ENCODE measurements at regions not wholly inside any gene's neighbourhood (a gene's known extent, or its start where the extent isn't known, plus 50 kb on each side); places are given as distances from the start of the nearest gene placed in this dataset.
A peak's percentile ranks its signal among the peaks of the same experiment; 100 is the strongest.

DNA sequence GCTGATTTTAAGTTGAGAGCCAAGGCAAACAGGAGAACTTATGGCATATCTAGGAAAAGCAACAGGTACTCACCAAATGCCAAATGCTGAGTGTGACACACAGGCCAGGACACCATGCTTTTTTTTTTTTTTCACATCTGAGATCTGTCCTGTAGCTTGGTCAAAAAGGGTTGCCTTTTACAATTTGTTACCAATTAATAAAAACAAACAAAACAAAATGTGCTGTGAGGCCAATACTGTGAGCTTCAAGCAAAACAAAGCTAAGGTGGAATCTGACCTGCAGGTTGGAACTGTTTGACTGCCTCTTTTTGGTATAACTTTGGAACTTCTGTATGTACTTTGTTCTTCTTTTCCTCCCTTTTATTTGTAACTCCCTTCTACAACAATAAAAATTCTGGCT lies 548.5 kb upstream of the IGFBP7 start:
- DNase-seq: no peak

DNA sequence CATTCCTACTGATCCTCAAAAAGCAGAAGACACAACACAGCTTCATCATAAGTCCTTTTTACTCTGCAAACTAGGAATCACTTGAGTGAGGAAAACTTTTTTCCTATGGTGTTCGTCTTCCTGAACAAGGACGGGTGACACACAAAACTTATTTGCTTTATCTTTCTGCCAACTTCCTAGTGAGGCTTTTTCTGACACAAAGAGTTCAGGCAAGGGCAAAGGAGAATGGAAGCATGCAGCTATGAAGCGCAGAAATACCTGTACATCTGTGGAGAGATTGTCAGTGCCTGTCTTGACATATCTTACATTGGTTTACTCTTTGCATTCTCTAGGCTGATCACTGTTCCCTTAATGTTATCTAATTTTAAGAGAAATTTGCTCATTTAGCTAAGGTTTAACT lies 548.0 kb upstream of the IGFBP7 start:
- no peak for DNase-seq

DNA sequence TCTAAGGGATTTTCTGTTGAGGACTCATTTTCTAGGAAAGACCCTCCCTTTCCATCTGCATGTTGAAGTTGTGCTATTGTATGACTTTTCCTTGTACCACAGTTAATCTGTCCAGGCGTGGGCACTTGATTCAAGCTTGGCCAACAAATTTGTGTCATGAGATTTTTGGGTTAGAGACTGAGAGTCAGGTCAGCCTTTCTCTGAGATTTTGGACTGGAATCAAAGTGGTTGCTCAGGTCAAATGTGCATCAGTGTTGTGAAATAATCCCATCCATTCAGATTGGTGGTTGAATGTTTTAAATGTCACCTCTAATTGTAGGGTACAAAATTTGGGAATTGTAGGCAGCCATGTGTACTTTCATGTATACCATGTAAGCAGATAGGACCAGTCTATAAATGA lies 545.2 kb upstream of the IGFBP7 start:
- DNase-seq: no peak

DNA sequence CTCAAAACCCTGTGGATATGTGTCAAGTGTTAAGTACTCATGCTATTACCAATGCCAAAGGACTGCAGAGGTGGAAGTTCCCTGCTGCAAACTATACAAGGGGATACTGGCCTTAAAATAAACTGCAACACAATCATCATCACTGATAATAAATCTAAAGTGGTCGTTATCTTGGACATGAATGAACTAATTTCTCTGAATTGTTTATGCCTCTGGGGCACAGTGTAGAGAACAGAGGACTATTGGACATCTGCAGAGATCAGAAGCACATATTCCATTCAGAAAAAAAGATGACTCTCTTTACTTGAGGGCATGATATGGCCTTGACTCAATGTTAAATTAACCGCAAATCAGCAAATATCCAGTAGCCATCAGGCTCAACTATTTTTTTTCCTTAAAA lies 542.6 kb upstream of the IGFBP7 start:
- DNase-seq: no peak

GRCh38 chr4:57640391-57641100 lies 530.4 kb upstream of the IGFBP7 start:
- no peak for DNase-seq

GRCh38 chr4:57639561-57640382 lies 529.6 kb upstream of the IGFBP7 start:
- no peak for DNase-seq

GRCh38 chr4:57635910-57636309 lies 525.7 kb upstream of the IGFBP7 start:
- DNase-seq: no peak

DNA sequence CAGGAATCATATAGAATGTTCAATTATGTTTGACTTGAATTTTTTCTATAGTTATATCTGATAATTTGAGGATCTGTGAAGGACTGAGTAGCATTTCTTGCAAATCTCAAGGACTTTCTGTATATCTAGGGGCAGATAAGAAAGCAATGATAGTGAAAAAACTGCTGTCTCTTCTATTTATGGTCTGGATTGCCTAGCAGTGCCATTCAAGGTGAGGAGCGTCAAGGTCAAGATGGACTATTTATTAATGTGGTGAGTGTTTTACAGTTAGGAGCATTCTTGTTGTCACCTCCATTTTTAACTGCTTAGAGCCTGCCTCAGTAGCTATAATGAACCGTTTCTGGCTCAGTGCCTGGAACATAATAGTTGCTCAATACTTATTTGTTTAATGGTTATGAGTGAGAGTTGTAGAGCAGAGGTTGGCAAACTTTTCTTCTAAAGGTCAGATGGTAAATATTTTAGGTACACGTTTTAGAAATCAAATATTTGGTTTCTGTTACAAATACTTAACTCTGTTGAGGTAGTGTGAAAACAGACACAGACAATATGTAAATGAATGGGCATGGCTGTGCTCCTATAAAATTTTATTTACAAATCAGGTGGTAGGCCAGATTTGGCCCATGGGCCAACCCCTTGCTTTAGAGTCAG lies 523.2 kb upstream of the IGFBP7 start:
- DNase-seq: no peak

DNA sequence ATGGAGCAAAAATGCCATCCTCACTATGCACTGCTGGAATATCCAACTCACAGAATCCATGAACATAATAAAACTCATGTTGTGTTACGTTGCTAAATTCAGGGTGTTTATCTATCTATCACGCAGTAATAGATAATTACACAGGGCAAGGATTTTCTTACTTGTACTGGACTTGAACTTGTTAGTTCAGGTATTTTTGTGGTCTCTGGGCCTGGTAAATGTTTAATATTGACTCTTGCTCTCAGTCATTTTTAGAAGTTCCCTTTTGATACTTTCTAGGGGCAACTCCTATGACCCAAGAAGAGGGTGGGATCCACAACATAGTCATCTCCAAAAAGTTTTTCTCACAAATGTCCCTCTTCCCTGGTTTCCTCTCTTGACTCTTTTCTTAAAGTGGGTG lies 522.4 kb upstream of the IGFBP7 start:
- no peak for DNase-seq

DNA sequence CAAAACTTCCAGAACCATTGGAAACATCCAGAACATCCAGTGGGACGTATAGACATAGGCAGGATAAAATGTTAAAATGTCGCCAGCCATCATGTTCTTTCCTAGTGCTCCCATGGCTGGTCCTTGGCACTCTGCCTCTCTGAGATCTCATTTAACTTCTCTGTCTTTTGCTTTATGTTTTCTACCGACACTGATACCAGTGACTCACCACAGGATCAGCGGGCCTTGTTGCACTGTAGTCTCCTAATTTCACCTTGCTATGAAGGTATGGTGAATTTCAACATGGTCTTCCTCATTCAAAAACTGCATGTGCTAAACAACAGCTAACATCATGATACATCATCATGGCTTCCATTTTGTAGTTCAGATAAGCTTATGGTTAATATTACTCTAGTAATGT lies 521.0 kb upstream of the IGFBP7 start:
- DNase-seq: no peak

- no peak for DNase-seq
Observed at GRCh38 chr4:57628004-57628403, 517.8 kb upstream of the IGFBP7 start.

DNA sequence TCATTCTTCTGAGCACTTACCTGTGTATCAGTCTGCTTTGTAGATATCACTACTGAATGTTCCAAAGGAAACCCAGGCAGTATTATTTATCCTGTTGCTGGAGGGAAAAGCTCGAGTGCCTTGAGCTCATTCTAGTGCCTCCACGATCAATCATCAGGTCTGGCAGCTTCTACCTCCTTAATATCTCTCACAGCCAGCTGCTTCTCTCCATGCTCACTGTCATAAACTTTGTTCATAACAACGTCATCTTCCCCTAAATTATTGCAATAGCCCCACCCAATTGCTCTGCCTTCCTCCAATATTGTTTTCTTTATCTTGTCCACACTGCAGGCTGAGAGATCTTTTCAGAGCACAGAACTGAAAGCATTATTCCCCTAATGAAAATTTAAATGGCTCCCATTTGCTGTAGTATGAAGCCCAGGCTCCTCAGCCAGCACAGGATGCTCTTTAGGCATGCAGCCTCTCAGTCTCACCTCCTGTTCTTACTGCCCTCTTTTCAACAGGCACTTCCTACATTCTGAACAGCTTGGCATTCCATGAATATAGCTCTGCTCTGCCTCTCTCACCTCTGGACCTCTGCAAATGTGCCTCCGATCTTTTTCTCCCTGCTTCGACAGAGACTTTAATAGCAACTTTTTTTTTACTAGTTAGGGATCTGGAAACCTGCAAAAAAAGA lies 504.2 kb upstream of the IGFBP7 start:
- DNase-seq: no peak

GRCh38 chr4:57612279-57612678 lies 502.1 kb upstream of the IGFBP7 start:
- no peak for DNase-seq

DNA sequence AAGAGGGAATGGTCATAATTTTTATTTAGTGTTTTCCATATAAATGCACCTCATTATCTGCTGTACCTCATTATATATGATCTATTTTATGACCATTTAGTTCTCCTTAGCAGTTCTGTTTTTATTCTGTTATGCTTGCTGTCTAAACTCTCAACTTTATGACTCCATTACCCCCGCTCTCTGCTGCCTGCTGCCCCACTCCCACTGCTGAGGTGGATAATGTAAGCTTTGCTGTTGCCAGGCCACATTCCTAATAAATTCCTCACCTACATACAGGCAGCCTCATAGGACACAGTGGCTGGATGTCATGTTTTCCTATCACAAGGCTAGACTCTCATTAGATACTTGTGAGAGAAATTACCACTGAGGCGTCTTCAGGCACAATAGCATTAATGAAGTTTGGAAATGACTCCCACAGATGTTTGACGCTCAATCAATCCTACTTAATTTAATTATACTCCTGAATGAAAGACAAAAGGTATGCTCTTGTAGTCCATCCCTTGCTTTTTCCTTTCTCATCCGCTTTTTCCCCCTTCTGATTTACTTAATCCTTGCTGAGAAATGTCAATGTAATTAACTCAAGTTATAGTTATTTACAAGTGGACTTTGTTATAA lies 497.5 kb upstream of the IGFBP7 start:
- DNase-seq: no peak

DNA sequence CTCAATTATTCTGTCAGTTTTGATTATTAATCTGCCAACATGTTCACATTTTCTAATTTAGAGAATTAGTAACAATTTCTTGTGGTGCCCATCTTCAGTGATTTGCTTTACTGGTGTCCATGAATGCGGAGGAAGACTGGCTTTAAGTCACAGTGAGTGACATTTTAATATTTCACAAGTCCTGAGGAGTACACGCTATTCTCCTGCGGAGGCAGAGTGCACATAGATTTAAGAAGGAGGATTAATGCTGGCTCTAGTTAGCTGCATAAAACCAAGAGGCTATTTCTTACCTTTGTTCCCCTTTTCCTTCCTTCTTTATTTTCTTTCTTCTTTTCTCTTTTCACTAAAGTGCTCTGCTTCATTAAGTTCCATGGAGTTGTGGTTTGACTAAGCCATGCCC lies 495.2 kb upstream of the IGFBP7 start:
- no peak for DNase-seq

GRCh38 chr4:57602141-57602540 lies 492.0 kb upstream of the IGFBP7 start:
- no peak for DNase-seq

DNA sequence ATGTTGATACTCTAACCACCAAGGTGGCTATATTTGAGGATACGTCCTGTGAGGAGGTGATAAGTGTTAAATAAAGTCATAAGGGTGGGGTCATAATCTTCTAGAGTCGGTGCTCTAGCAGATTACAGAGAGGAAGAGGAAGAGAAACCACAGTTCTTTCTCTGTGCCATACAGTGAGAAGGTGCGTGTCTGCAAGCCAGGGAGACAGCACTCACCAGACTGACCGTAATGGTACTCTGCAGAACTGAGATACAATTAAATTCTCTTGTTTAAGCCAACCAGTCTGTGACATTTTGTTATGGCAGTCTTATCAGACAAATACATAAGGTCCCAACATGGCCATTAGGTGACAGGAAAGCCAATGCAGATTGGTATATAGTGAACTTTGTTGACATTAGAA lies 480.9 kb upstream of the IGFBP7 start:
- DNase-seq: no peak

DNA sequence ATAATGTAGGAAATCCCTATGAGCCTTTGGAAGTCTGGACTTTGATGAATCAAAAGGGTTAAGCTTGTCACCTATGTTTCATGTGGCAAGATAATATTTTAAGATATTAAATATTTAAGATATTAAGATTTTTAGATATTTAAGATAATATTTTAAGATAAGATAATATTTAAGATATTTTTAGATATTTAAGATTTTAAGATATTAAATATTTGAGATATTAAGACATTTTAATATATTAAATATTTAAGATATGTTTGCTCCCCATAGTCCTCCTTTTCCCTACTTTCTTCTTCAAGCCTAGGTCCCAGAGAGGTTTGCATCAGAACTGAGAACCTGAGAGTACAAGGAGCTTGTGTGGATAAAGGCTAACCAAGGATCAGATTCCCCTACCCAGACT lies 478.4 kb upstream of the IGFBP7 start:
- DNase-seq: no peak

DNA sequence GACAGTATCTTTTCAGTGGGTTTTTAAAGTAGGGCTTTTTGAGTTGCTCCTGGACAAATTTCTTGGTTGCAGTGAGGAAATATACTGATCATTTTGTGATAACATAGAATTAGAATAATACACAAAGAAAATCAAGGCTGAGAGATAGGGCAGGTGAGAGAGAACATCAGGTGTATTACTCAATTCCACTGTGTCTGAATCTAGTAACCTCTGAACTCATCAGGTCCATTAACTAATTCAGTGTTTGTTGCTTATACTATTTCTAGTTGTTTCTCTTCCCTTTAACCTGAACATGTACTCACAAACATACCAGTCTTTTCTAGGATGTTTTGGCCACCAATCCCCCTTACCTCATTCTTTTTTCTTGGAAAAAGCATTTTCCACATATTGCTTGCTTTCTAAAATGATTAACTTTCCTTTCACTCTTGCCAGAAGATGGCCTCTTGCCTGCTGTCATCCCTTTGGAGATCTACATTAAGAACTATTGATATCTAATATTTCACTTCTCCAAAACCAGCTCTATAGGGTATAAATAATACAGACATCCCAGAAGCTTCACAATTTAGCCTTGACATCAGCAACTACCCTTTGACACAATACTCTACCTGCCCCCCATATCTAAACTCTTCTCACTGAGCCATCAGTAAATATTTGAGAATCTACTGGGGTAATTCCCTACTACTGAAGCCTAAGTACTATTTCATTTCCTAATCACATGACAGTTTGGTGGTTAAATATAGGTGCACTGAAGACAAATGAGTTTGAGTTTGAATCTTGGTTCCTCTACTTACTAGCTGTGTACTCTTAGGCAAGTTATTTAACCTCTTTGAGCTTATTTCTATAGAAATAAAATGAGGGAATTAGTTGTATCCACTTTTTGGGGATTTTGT lies 470.8 kb upstream of the IGFBP7 start:
- no peak for DNase-seq

GRCh38 chr4:57575426-57575825 lies 465.2 kb upstream of the IGFBP7 start:
- DNase-seq: peak; percentile 4

- DNase-seq: no peak
Observed at GRCh38 chr4:57554556-57555092, 444.4 kb upstream of the IGFBP7 start.

GRCh38 chr4:57553728-57554127 lies 443.5 kb upstream of the IGFBP7 start:
- no peak for DNase-seq

Data from DMS 273 treated with DMSO at 0.1 percent for 48 hours (cell line).